A549 (cell line): ENCODE measurements at regions not wholly inside any gene's neighbourhood (a gene's known extent, or its start where the extent isn't known, plus 50 kb on each side); places are given as distances from the start of the nearest gene placed in this dataset.

ENCODE experiments used
- ATAC-seq, 2 experiments: fragments of 200-7000 bp in 1 of 2; fragments of >200 bp in 1 of 2; cut with Nextera tagmentation in 1 of 2; cut with Tn5 transposase in 1 of 2; 3 replicates each; pipeline versions ENCODE4 v1.8.0 to v1.9.1; 2018 to 2020; ENCODE audit warnings: mild to moderate bottlenecking in 1 of 2, moderate library complexity in 1 of 2
- CTCF ChIA-PET: fragments of 300-600 bp; sonication (Branson Sonifier 250); formaldehyde crosslinking; extraction: SDS; loops from one replicate; lab custom pipeline; 2021; ENCODE audit warnings: antibody characterized with exemption, inconsistent platforms; lab: Yijun Ruan, JAX
- POLR2A ChIA-PET: fragments of 350-600 bp; formaldehyde crosslinking; extraction: SDS; loops from one replicate; lab custom pipeline; 2021; ENCODE audit warnings: antibody characterized with exemption, inconsistent platforms; lab: Yijun Ruan, JAX
- DNase-seq, 2 experiments: peaks; one replicate each; pipeline versions ENCODE4 v3.0.0 to v3.0.0-alpha.2; 2011 to 2016; ENCODE audit warnings: low read depth in 1 of 2, low spot score in 1 of 2
- FAIRE-seq: peaks from 2 replicates; lab custom pipeline; 2011; peaks lifted over from hg19 to GRCh38; lab: Jason Lieb, UNC
- H3K27ac ChIP-seq, 2 experiments: fragments of >200 bp; sonication (Bioruptor Twin); formaldehyde crosslinking; 3 replicates each; pipeline ENCODE4 v1.5.1; 2016 to 2017
- H3K4me1 ChIP-seq: fragments of >200 bp; sonication (Bioruptor Twin); formaldehyde crosslinking; 3 replicates; pipeline ENCODE4 v1.6.1; 2016
- H3K4me2 ChIP-seq: fragments of >200 bp; sonication (Bioruptor Twin); formaldehyde crosslinking; 3 replicates; pipeline ENCODE4 v1.6.1; 2016
- H3K4me3 ChIP-seq: fragments of >200 bp; sonication (Bioruptor Twin); formaldehyde crosslinking; 3 replicates; pipeline ENCODE4 v1.5.1; 2016
- H3K9me3 ChIP-seq: fragments of >200 bp; sonication (Bioruptor Twin); formaldehyde crosslinking; 3 replicates; pipeline ENCODE4 v1.6.1; 2016
- ATOH8 ChIP-seq: fragments of 250-450 bp; sonication (Bioruptor Pico); IDR thresholded peaks from 2 replicates; pipeline ENCODE4 v1.5.0; 2020; ENCODE audit warnings: low read depth, mild to moderate bottlenecking, moderate library complexity
- BCL3 ChIP-seq: fragments of >200 bp; sonication (Bioruptor Twin); formaldehyde crosslinking; IDR thresholded peaks from 3 replicates; pipeline ENCODE4 v1.6.1; 2016
- BHLHE40 ChIP-seq: IDR thresholded peaks from 2 replicates; pipeline ENCODE4 v1.6.1; 2012; ENCODE audit warnings: low read depth, low read length, inconsistent platforms
- CBX2 ChIP-seq: fragments of 200-600 bp; sonication (generic); IDR thresholded peaks from 2 replicates; pipeline ENCODE4 v1.6.1; 2016; ENCODE audit warnings: low read depth, mild to moderate bottlenecking, borderline replicate concordance
- CEBPB ChIP-seq, 2 experiments: fragments of >200 bp in 1 of 2; sonication (Bioruptor Twin) in 1 of 2; formaldehyde crosslinking in 1 of 2; IDR thresholded peaks; 2 replicates each; pipeline ENCODE4 v1.6.1; 2012 to 2016
- CTCF ChIP-seq: fragments of >200 bp; sonication (Bioruptor Twin); formaldehyde crosslinking; IDR thresholded peaks from 3 replicates; pipeline ENCODE4 v1.5.1; 2016
- ELK1 ChIP-seq: fragments of 150-350 bp; IDR thresholded peaks from 2 replicates; pipeline ENCODE4 v1.6.1; 2014; ENCODE audit warnings: low read depth, mild to moderate bottlenecking, low read length
- EP300 ChIP-seq, 2 experiments: fragments of >200 bp; sonication (Bioruptor Twin); formaldehyde crosslinking; IDR thresholded peaks; 2 replicates in 1 of 2; 3 replicates in 1 of 2; pipeline ENCODE4 v1.6.1; 2016 to 2017
- FOSB ChIP-seq: fragments of 250-450 bp; sonication (Bioruptor Pico); IDR thresholded peaks from 2 replicates; pipeline ENCODE4 v1.5.0; 2020; ENCODE audit warnings: mild to moderate bottlenecking, moderate library complexity
- FOSL2 ChIP-seq, 2 experiments: fragments of 450-650 bp in 1 of 2; fragments of >200 bp in 1 of 2; sonication (Bioruptor Twin) in 1 of 2; formaldehyde crosslinking; IDR thresholded peaks; 2 replicates each; pipeline versions ENCODE4 v1.5.0 to v1.6.1; 2016 to 2020; ENCODE audit warnings: mild to moderate bottlenecking in 1 of 2, moderate library complexity in 1 of 2
- GATA3 ChIP-seq: IDR thresholded peaks from 2 replicates; pipeline ENCODE4 v1.6.1; 2012; ENCODE audit warnings: borderline replicate concordance
- HOXB13 ChIP-seq: fragments of 250-450 bp; sonication (Bioruptor Pico); IDR thresholded peaks from 2 replicates; pipeline ENCODE4 v1.5.0; 2020; ENCODE audit warnings: low read depth, mild to moderate bottlenecking, moderate library complexity
- KDM5A ChIP-seq: fragments of 200-600 bp; sonication (generic); IDR thresholded peaks from 2 replicates; pipeline ENCODE4 v1.6.1; 2016; ENCODE audit warnings: antibody characterized with exemption, mild to moderate bottlenecking
- MAFK ChIP-seq: fragments of 450-650 bp; IDR thresholded peaks from 2 replicates; pipeline ENCODE4 v1.6.1; 2014; ENCODE audit not compliant: partially characterized antibody
- MAZ ChIP-seq: fragments of 150-350 bp; IDR thresholded peaks from 2 replicates; pipeline ENCODE4 v1.6.1; 2014; ENCODE audit warnings: antibody characterized with exemption, low read depth, low read length, borderline replicate concordance
- NFE2L2 ChIP-seq: fragments of 150-350 bp; conservative IDR thresholded peaks from 2 replicates; pipeline ENCODE4 v1.6.1; 2014; ENCODE audit warnings: low read length
- NPAS2 ChIP-seq: fragments of 250-450 bp; sonication (Bioruptor Pico); IDR thresholded peaks from 2 replicates; pipeline ENCODE4 v1.8.0; 2022; ENCODE audit warnings: mild to moderate bottlenecking, moderate library complexity, borderline replicate concordance
- NR3C1 ChIP-seq: fragments of >200 bp; sonication (Bioruptor Twin); formaldehyde crosslinking; IDR thresholded peaks from 3 replicates; pipeline ENCODE4 v1.6.1; 2017
- POLR2AphosphoS2 ChIP-seq: conservative IDR thresholded peaks from 2 replicates; pipeline ENCODE4 v1.6.1; 2012; ENCODE audit warnings: low read length, improper control_type of control experiment, inconsistent platforms
- RARB ChIP-seq: fragments of 250-450 bp; sonication (Bioruptor Pico); IDR thresholded peaks from 2 replicates; pipeline ENCODE4 v1.8.0; 2021; ENCODE audit warnings: mild to moderate bottlenecking, moderate library complexity
- SREBF2 ChIP-seq: fragments of 450-650 bp; IDR thresholded peaks from 2 replicates; pipeline ENCODE4 v1.6.1; 2014; ENCODE audit warnings: mild to moderate bottlenecking, moderate library complexity
- TP53 ChIP-seq: fragments of 250-450 bp; sonication (Bioruptor Pico); IDR thresholded peaks from 2 replicates; pipeline ENCODE4 v1.5.0; 2021; ENCODE audit warnings: mild to moderate bottlenecking, moderate library complexity
- USF2 ChIP-seq: fragments of 450-650 bp; IDR thresholded peaks from 2 replicates; pipeline ENCODE4 v1.6.1; 2014; ENCODE audit warnings: antibody characterized with exemption
- ZFP36 ChIP-seq: fragments of 450-650 bp; IDR thresholded peaks from 2 replicates; pipeline ENCODE4 v1.6.1; 2014; ENCODE audit warnings: borderline replicate concordance; ENCODE audit not compliant: partially characterized antibody
- WGBS: methylation state at CpG from one replicate; pipeline ENCODE4 v1.1.6; 2017; ENCODE audit errors: missing lambda C conversion rate; 5-methylcytosine and 5-hydroxymethylcytosine counted together

- POLR2A ChIA-PET: no interaction called here
- Histone ChIP-seq H3K4me3 (no peak overlapping the region), H3K4me1 (no peaks in the 10 kb centered on the region), H3K27ac (no peak overlapping the region), H3K4me2 (no peak overlapping the region), H3K9me3 (no peaks in the 10 kb centered on the region)
- 5% methylated on average over 3 of the region's 3 CpGs for WGBS
- TF ChIP-seq CBX2: no peak
- TF ChIP-seq USF2: no peak
- TF ChIP-seq MAZ: no peak
- no peak for TF ChIP-seq RARB (CRISPR knock-in tag)
- no peak for TF ChIP-seq KDM5A
- TF ChIP-seq TP53 (CRISPR knock-in tag): no peak
- no peak for TF ChIP-seq FOSB (CRISPR knock-in tag)
- TF ChIP-seq FOSL2 (IDR thresholded peaks at IDR 0.05): no peak
- TF ChIP-seq FOSL2 (CRISPR knock-in tag; IDR thresholded peaks at IDR 0.05): no peak
- TF ChIP-seq NPAS2: no peak
- no peak for TF ChIP-seq NFE2L2
- no peak for TF ChIP-seq BCL3
- TF ChIP-seq ATOH8 (CRISPR knock-in tag): no peak
- no peak for TF ChIP-seq ELK1
- no peak for TF ChIP-seq CTCF
- TF ChIP-seq SREBF2: no peak
- no peak for TF ChIP-seq GATA3
- TF ChIP-seq EP300 (IDR thresholded peaks at IDR 0.05): no peak
- no peak for TF ChIP-seq HOXB13 (CRISPR knock-in tag)
- no peak for TF ChIP-seq CEBPB (IDR thresholded peaks at IDR 0.05)
- CTCF ChIA-PET: interaction anchor here (0.6 to 1.5 kb wide), 3 partner anchors 19 to 698 kb away, joined by 3 to 5 read pairs (median 3); no protein-coding TSS in a partner anchor
- ATAC-seq (peak; percentile 26 to 30; a peak in 1 of 6 replicates), DNase-seq (no peak), FAIRE-seq (no peak)
Observed at GRCh38 chr5:174229514-174230370, 184.2 kb downstream of the NSG2 start.

- Histone ChIP-seq H3K27ac (no peak overlapping the region), H3K4me3 (no peak overlapping the region), H3K4me2 (no peak overlapping the region), H3K4me1 (no peaks in the 10 kb centered on the region), H3K9me3 (no peaks in the 10 kb centered on the region)
- ATAC-seq (no peak), FAIRE-seq (no peak), DNase-seq (no peak)
- TF ChIP-seq POLR2AphosphoS2 (no peak), NR3C1 (no peak), BHLHE40 (no peak), FOSB (CRISPR knock-in tag) (no peak), CBX2 (no peak), NPAS2 (no peak), MAFK (peak; percentile 54), ZFP36 (no peak)
- 41% methylated on average over 7 of the region's 7 CpGs for WGBS
- CTCF ChIA-PET: no interaction called here
- POLR2A ChIA-PET: no interaction called here
Observed at GRCh38 chr5:174231956-174232487, 186.5 kb downstream of the NSG2 start.
